H9 (cell line): ENCODE measurements at regions not wholly inside any gene's neighbourhood (a gene's known extent, or its start where the extent isn't known, plus 50 kb on each side); places are given as distances from the start of the nearest gene placed in this dataset.

Experiments
- DNase-seq: peaks from one replicate; pipeline ENCODE4 v3.0.0-alpha.2; 2017
- H2AFZ ChIP-seq: one replicate; pipeline ENCODE4 v1.6.1; 2013; ENCODE audit warnings: mild to moderate bottlenecking, low read length, control low read depth, moderate library complexity
- H2AK5ac ChIP-seq: 2 replicates; pipeline ENCODE4 v1.6.1; 2013; ENCODE audit warnings: low read length, control low read depth, mixed read lengths; ENCODE audit not compliant: insufficient read length
- H2BK120ac ChIP-seq: one replicate; pipeline ENCODE4 v1.6.1; 2013; ENCODE audit warnings: low read depth, mild to moderate bottlenecking, low read length, control low read depth, inconsistent platforms; ENCODE audit not compliant: poor library complexity, severe bottlenecking
- H2BK12ac ChIP-seq: 2 replicates; pipeline ENCODE4 v1.6.1; 2013; ENCODE audit warnings: low read length, control low read depth, mixed read lengths, low read depth; ENCODE audit not compliant: insufficient read length
- H2BK15ac ChIP-seq: 2 replicates; pipeline ENCODE4 v1.6.1; 2013; ENCODE audit warnings: low read depth, low read length, control low read depth
- H2BK20ac ChIP-seq: one replicate; pipeline ENCODE4 v1.6.1; 2013; ENCODE audit warnings: low read depth, mild to moderate bottlenecking, low read length, control low read depth, inconsistent platforms; ENCODE audit not compliant: poor library complexity, severe bottlenecking
- H2BK5ac ChIP-seq: 2 replicates; pipeline ENCODE4 v1.6.1; 2013; ENCODE audit warnings: low read length, control low read depth, mixed read lengths; ENCODE audit not compliant: insufficient read length
- H3K14ac ChIP-seq: 2 replicates; pipeline ENCODE4 v1.6.1; 2013; ENCODE audit warnings: low read length, control low read depth; ENCODE audit not compliant: insufficient read depth
- H3K18ac ChIP-seq: 2 replicates; pipeline ENCODE4 v1.6.1; 2013; ENCODE audit warnings: low read depth, mild to moderate bottlenecking, mixed read lengths, low read length, control low read depth; ENCODE audit not compliant: insufficient read length
- H3K23ac ChIP-seq: 2 replicates; pipeline ENCODE4 v1.6.1; 2013; ENCODE audit warnings: low read length, control low read depth, mixed read lengths, low read depth; ENCODE audit not compliant: insufficient read length
- H3K23me2 ChIP-seq: 2 replicates; pipeline ENCODE4 v1.6.1; 2013; ENCODE audit warnings: low read depth, mild to moderate bottlenecking, mixed read lengths, low read length, control low read depth; ENCODE audit not compliant: insufficient read length, poor library complexity, severe bottlenecking
- H3K27ac ChIP-seq: 2 replicates; pipeline ENCODE4 v1.5.1; 2013; ENCODE audit warnings: low read length, control low read depth, mixed read lengths, low read depth; ENCODE audit not compliant: insufficient read length
- H3K27me3 ChIP-seq: 2 replicates; pipeline ENCODE4 v1.6.1; 2013; ENCODE audit warnings: low read length, control low read depth, inconsistent platforms; ENCODE audit not compliant: insufficient read depth
- H3K4ac ChIP-seq: 2 replicates; pipeline ENCODE4 v1.6.1; 2013; ENCODE audit warnings: low read depth, mild to moderate bottlenecking, control low read depth, inconsistent platforms, low read length, moderate library complexity
- H3K4me1 ChIP-seq: 2 replicates; pipeline ENCODE4 v1.6.1; 2013; ENCODE audit warnings: low read length, control low read depth, inconsistent platforms; ENCODE audit not compliant: insufficient read depth
- H3K4me2 ChIP-seq: 2 replicates; pipeline ENCODE4 v1.6.1; 2013; ENCODE audit warnings: low read length, control low read depth, mixed read lengths; ENCODE audit not compliant: insufficient read length, insufficient read depth
- H3K56ac ChIP-seq: 2 replicates; pipeline ENCODE4 v1.6.1; 2013; ENCODE audit warnings: low read depth, mild to moderate bottlenecking, mixed read lengths, low read length, control low read depth; ENCODE audit not compliant: insufficient read length
- H3K79me1 ChIP-seq: 2 replicates; pipeline ENCODE4 v1.6.1; 2013; ENCODE audit warnings: low read depth, mild to moderate bottlenecking, moderate library complexity, low read length, control low read depth, inconsistent platforms; ENCODE audit not compliant: insufficient read depth, poor library complexity, severe bottlenecking
- H3K79me2 ChIP-seq: 2 replicates; pipeline ENCODE4 v1.6.1; 2013; ENCODE audit warnings: low read length, control low read depth, inconsistent platforms; ENCODE audit not compliant: insufficient read depth
- H3K9ac ChIP-seq: 2 replicates; pipeline ENCODE4 v1.6.1; 2013; ENCODE audit warnings: low read length, control low read depth, mixed read lengths; ENCODE audit not compliant: insufficient read length; ENCODE audit errors: extremely low read depth
- H3K9me3 ChIP-seq: one replicate; pipeline ENCODE4 v1.6.1; 2013; ENCODE audit warnings: low read depth, low read length, inconsistent platforms; ENCODE audit not compliant: control insufficient read depth
- H3T11ph ChIP-seq: one replicate; pipeline ENCODE4 v1.6.1; 2013; ENCODE audit warnings: mild to moderate bottlenecking, low read length, control low read depth, inconsistent platforms
- H4K20me1 ChIP-seq: one replicate; pipeline ENCODE4 v1.6.1; 2013; ENCODE audit not compliant: control insufficient read depth, insufficient read length, insufficient read depth
- H4K5ac ChIP-seq: 2 replicates; pipeline ENCODE4 v1.6.1; 2013; ENCODE audit warnings: low read depth, mild to moderate bottlenecking, mixed read lengths, low read length, control low read depth; ENCODE audit not compliant: insufficient read length
- H4K8ac ChIP-seq: replicated peaks from 2 replicates; pipeline ENCODE4 v1.6.1; 2013; ENCODE audit warnings: low read length, control low read depth, mixed read lengths, low read depth; ENCODE audit not compliant: insufficient read length
- H4K91ac ChIP-seq: 2 replicates; pipeline ENCODE4 v1.6.1; 2013; ENCODE audit warnings: low read depth, mild to moderate bottlenecking, moderate library complexity, mixed read lengths, low read length, control low read depth; ENCODE audit not compliant: insufficient read length
- H3K27ac Mint-ChIP-seq, 3 experiments: 2 replicates in 2 of 3; 3 replicates in 1 of 3; pipeline ENCODE4 v1.8.0; 2020 to 2021; ENCODE audit warnings: mixed read lengths in 3 of 3, mild to moderate bottlenecking in 1 of 3, moderate library complexity in 1 of 3
- H3K27me3 Mint-ChIP-seq: 2 replicates; pipeline ENCODE4 v1.8.0; 2021; ENCODE audit warnings: low read depth, mild to moderate bottlenecking, moderate library complexity, mixed read lengths
- H3K36me3 Mint-ChIP-seq, 3 experiments: 2 replicates in 2 of 3; 3 replicates in 1 of 3; pipeline ENCODE4 v1.8.0; 2020 to 2021; ENCODE audit warnings: low read depth in 3 of 3, mixed read lengths in 3 of 3; ENCODE audit not compliant: insufficient read depth in 1 of 3
- H3K4me1 Mint-ChIP-seq, 2 experiments: 2 replicates each; pipeline ENCODE4 v1.8.0; 2020; ENCODE audit warnings: mixed read lengths in 2 of 2
- H3K4me3 Mint-ChIP-seq, 2 experiments: 2 replicates in 1 of 2; 3 replicates in 1 of 2; pipeline ENCODE4 v1.8.0; 2020 to 2021; ENCODE audit warnings: mild to moderate bottlenecking in 2 of 2, mixed read lengths in 2 of 2, moderate library complexity in 1 of 2
- H3K9me3 Mint-ChIP-seq, 2 experiments: 2 replicates in 1 of 2; 3 replicates in 1 of 2; pipeline ENCODE4 v1.8.0; 2020; ENCODE audit warnings: mild to moderate bottlenecking in 2 of 2, mixed read lengths in 2 of 2, moderate library complexity in 1 of 2
- WGBS: extraction: QIAGEN DNeasy Blood & Tissue Kit; methylation state at CpG from one replicate; pipeline ENCODE4 v1.1.7; 2013; ENCODE audit warnings: missing lambda C conversion rate, low lambda C conversion rate, mixed read lengths; ENCODE audit not compliant: insufficient read length; ENCODE audit errors: extremely low coverage; 5-methylcytosine and 5-hydroxymethylcytosine counted together
- TF ChIP-seq, protein P1 (sequence below): fragments of 200-600 bp; sonication (generic); conservative IDR thresholded peaks from 3 replicates; pipeline ENCODE4 v1.8.0; 2021; ENCODE audit warnings: antibody characterized with exemption, mild to moderate bottlenecking

DNA sequence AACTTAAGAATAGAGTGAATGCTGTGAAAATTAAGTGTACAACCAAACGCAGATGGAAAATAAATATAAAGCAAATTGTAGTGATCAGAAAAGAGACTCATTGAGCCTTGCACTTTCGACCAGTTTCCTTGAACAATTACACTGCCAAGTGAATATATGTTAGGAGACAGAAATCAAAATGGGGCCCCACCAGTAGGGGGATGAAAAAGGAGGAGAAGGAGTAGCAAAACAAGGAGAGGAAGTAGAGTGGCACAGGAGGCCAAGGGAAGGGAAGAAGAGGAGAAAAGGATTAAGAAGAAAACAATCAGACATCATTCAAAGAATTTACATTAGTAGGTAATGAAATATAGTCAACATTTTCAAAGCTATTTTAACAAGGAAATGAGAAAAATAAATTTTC lies 1770.6 kb downstream of the PLA2G4A start:
- Histone ChIP-seq H2BK15ac (no peak overlapping the region), H3K4ac (no peak overlapping the region), H3K79me1 (no peaks in the 10 kb centered on the region), H3K4me2 (no peak overlapping the region), H4K20me1 (no peaks in the 10 kb centered on the region), H3K23me2 (no peaks in the 10 kb centered on the region), H4K8ac (no peak overlapping the region), H3K4me1 (no peaks in the 10 kb centered on the region), H3K27ac (no peak overlapping the region), H2BK12ac (no peak overlapping the region), H3T11ph (no peak overlapping the region), H2BK5ac (no peak overlapping the region), H3K27me3 (no peaks in the 10 kb centered on the region), H3K18ac (no peak overlapping the region), H2AFZ (no peak overlapping the region), H2BK20ac (no peak overlapping the region), H3K9ac (no peak overlapping the region), H4K5ac (no peak overlapping the region), H3K79me2 (no peaks in the 10 kb centered on the region), H2AK5ac (no peak overlapping the region), H3K56ac (no peak overlapping the region), H2BK120ac (no peak overlapping the region), H4K91ac (no peak overlapping the region), H3K23ac (no peak overlapping the region), H3K14ac (no peak overlapping the region), H3K9me3 (no peaks in the 10 kb centered on the region)
- no peak overlapping the region for H3K4me3 Mint-ChIP-seq
- no peaks in the 10 kb centered on the region for H3K27me3 Mint-ChIP-seq
- no CpG with 5 or more reads among the region's 2 CpGs for WGBS
- H3K4me1 Mint-ChIP-seq: no peaks in the 10 kb centered on the region; a peak in 1 of 4 replicates
- TF ChIP-seq, protein P1, sequence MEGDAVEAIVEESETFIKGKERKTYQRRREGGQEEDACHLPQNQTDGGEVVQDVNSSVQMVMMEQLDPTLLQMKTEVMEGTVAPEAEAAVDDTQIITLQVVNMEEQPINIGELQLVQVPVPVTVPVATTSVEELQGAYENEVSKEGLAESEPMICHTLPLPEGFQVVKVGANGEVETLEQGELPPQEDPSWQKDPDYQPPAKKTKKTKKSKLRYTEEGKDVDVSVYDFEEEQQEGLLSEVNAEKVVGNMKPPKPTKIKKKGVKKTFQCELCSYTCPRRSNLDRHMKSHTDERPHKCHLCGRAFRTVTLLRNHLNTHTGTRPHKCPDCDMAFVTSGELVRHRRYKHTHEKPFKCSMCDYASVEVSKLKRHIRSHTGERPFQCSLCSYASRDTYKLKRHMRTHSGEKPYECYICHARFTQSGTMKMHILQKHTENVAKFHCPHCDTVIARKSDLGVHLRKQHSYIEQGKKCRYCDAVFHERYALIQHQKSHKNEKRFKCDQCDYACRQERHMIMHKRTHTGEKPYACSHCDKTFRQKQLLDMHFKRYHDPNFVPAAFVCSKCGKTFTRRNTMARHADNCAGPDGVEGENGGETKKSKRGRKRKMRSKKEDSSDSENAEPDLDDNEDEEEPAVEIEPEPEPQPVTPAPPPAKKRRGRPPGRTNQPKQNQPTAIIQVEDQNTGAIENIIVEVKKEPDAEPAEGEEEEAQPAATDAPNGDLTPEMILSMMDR: peak; percentile 53; the same call in 2 of the 3 replicates
- H3K27ac Mint-ChIP-seq: no peak overlapping the region; a peak in 1 of 7 replicates
- H3K9me3 Mint-ChIP-seq: no peaks in the 10 kb centered on the region
- no peaks in the 10 kb centered on the region for H3K36me3 Mint-ChIP-seq
- DNase-seq: peak; percentile 29
